Gastrocnemius medialis (tissue), 4 donors: ENCODE measurements at regions not wholly inside any gene's neighbourhood (a gene's known extent, or its start where the extent isn't known, plus 50 kb on each side); places are given as distances from the start of the nearest gene placed in this dataset.

Experiments used
- ATAC-seq, 2 donors: fragments of 150-250 bp; one replicate each; pipeline ENCODE4 v1.9.1; 2016
- DNase-seq, 2 donors: peaks; one replicate each; pipeline ENCODE4 v3.0.0-alpha.2; 2019
- H3K27ac ChIP-seq, 4 donors: fragments of 200-600 bp; sonication (generic); 1 replicate in 1 of 4; 2 replicates in 3 of 4; pipeline ENCODE4 v1.5.1; 2016 to 2018; ENCODE audit warnings: mild to moderate bottlenecking in 2 of 4, moderate library complexity in 1 of 4
- H3K27me3 ChIP-seq, 3 donors: fragments of 200-600 bp; sonication (generic) in 2 of 3; 1 replicate in 1 of 3; 2 replicates in 2 of 3; pipeline versions ENCODE4 v1.5.1 to v1.6.0; 2016 to 2019; ENCODE audit warnings: mild to moderate bottlenecking in 1 of 3, moderate library complexity in 1 of 3
- H3K36me3 ChIP-seq, 2 donors: fragments of 200-600 bp; sonication (generic) in 1 of 2; one replicate each; pipeline ENCODE4 v1.5.1; 2017 to 2018
- H3K4me1 ChIP-seq, 2 donors: fragments of 200-600 bp; sonication (generic) in 1 of 2; one replicate each; pipeline ENCODE4 v1.5.1; 2016 to 2017; ENCODE audit warnings: mild to moderate bottlenecking in 2 of 2
- H3K4me3 ChIP-seq, 4 donors: fragments of 200-600 bp; sonication (generic) in 3 of 4; 1 replicate in 1 of 4; 2 replicates in 3 of 4; pipeline ENCODE4 v1.5.1; 2016 to 2019; ENCODE audit warnings: mild to moderate bottlenecking in 2 of 4
- H3K9me3 ChIP-seq, 3 donors: fragments of 200-600 bp; sonication (generic) in 2 of 3; 1 replicate in 1 of 3; 2 replicates in 2 of 3; pipeline ENCODE4 v1.5.1; 2016 to 2019
- POLR2A ChIP-seq, 2 donors: fragments of 450-650 bp; IDR thresholded peaks; one replicate each; pipeline ENCODE4 v1.6.1; 2017; ENCODE audit warnings: antibody characterized with exemption in 2 of 2, mild to moderate bottlenecking in 2 of 2, moderate library complexity in 2 of 2
- in situ Hi-C, 4 donors: fragments of 200-750 bp; cut with MboI; loops; one replicate each; pipeline versions ENCODE4 v1.15.0 to v1.8.0; 2017; ENCODE audit warnings: low sequenced_read_pairs in 4 of 4
- intact Hi-C: fragments of 100-400 bp; cut with DNase I; formaldehyde crosslinking; loops from one replicate; pipeline ENCODE4 v1.15.1; 2023; ENCODE audit warnings: low total_unique reads
- TF ChIP-seq, protein P1 (sequence below), 5 experiments: fragments of 450-650 bp in 3 of 5; fragments of 200-600 bp in 2 of 5; sonication (generic) in 2 of 5; IDR thresholded peaks in 4 of 5; conservative IDR thresholded peaks in 1 of 5; 1 replicate in 4 of 5; 2 replicates in 1 of 5; pipeline ENCODE4 v1.5.1; 2016 to 2019; ENCODE audit warnings: antibody characterized with exemption in 5 of 5, mild to moderate bottlenecking in 3 of 5, moderate library complexity in 3 of 5

GRCh38 chr15:62927836-62928235, 114.7 kb upstream of the TPM1 start:
- no peak for TF ChIP-seq POLR2A (IDR thresholded peaks at IDR 0.05)
- TF ChIP-seq, protein P1, sequence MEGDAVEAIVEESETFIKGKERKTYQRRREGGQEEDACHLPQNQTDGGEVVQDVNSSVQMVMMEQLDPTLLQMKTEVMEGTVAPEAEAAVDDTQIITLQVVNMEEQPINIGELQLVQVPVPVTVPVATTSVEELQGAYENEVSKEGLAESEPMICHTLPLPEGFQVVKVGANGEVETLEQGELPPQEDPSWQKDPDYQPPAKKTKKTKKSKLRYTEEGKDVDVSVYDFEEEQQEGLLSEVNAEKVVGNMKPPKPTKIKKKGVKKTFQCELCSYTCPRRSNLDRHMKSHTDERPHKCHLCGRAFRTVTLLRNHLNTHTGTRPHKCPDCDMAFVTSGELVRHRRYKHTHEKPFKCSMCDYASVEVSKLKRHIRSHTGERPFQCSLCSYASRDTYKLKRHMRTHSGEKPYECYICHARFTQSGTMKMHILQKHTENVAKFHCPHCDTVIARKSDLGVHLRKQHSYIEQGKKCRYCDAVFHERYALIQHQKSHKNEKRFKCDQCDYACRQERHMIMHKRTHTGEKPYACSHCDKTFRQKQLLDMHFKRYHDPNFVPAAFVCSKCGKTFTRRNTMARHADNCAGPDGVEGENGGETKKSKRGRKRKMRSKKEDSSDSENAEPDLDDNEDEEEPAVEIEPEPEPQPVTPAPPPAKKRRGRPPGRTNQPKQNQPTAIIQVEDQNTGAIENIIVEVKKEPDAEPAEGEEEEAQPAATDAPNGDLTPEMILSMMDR (IDR thresholded peaks at IDR 0.05 in 4 of 5, conservative IDR thresholded peaks at IDR 0.05 in 1 of 5), result no peak
- Histone ChIP-seq H3K9me3 (no peaks in the 10 kb centered on the region), H3K36me3 (no peaks in the 10 kb centered on the region), H3K27me3 (no peaks in the 10 kb centered on the region), H3K4me3 (no peak overlapping the region), H3K27ac (no peak overlapping the region), H3K4me1 (peaks cover 0 to 5% of the 10 kb centered on the region in 2 donors)
- no peak for ATAC-seq
- in situ Hi-C loops (no loop called here), intact Hi-C loops (no loop called here)
- DNase-seq, result no peak

GRCh38 chr15:62928242-62928999, 114.1 kb upstream of the TPM1 start:
- no peak for TF ChIP-seq POLR2A (IDR thresholded peaks at IDR 0.05)
- TF ChIP-seq, protein P1 (IDR thresholded peaks at IDR 0.05 in 4 of 5, conservative IDR thresholded peaks at IDR 0.05 in 1 of 5), result no peak
- no peaks in the 10 kb centered on the region for H3K36me3 ChIP-seq
- no peak overlapping the region for H3K4me3 ChIP-seq
- no peaks in the 10 kb centered on the region for H3K9me3 ChIP-seq
- in situ Hi-C loops, result no loop called here
- intact Hi-C loops, result no loop called here
- ATAC-seq, result no peak
- no peak for DNase-seq
- H3K4me1 ChIP-seq, result peaks cover 0 to 5% of the 10 kb centered on the region in 2 donors
- H3K27ac ChIP-seq, result no peak overlapping the region
- H3K27me3 ChIP-seq, result no peaks in the 10 kb centered on the region

DNA sequence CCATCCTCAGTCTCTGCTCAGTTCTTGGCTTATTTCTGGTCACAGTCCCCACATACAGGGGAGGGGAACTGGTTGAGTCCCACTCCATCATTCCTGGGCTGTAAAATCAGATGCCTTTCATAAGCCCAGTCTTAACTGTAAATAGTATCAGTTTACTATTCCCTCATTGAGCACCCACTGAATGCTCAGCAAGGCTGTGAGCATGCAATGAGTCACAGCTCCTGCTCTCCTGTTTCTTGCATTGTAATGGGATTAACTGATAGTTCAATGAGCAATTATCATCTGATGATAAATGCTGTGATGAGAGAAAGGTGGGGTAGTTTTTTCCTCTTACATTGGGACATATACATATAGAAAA, 113.6 kb upstream of the TPM1 start:
- in situ Hi-C loops, result no loop called here
- TF ChIP-seq, protein P1 (IDR thresholded peaks at IDR 0.05 in 4 of 5, conservative IDR thresholded peaks at IDR 0.05 in 1 of 5), result no peak
- no peak for TF ChIP-seq POLR2A (IDR thresholded peaks at IDR 0.05)

DNA sequence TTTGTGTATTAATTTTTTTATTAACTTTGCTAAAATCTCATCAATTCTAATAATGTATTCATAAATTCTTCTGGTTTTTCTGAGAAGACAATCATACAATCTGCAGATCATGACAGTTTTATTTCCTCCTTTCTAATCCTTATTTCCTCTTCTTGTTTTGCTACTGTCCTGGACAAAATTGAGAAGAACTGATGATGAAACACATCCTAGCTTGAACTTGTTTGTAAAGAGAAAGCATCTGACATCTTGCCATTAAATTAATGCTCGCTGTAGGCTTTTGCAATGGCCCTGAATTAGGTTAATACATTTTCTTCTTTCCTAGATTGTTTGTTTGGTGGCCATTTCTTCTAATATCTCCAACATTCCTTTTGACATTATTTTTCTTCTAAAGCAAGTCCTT, 110.9 kb upstream of the TPM1 start:
- H3K36me3 ChIP-seq, result no peaks in the 10 kb centered on the region
- in situ Hi-C loops (no loop called here), intact Hi-C loops (no loop called here)
- no peaks in the 10 kb centered on the region for H3K9me3 ChIP-seq
- peaks cover 0 to 13% of the 10 kb centered on the region in 2 donors for H3K4me1 ChIP-seq
- TF ChIP-seq, protein P1 (IDR thresholded peaks at IDR 0.05 in 4 of 5, conservative IDR thresholded peaks at IDR 0.05 in 1 of 5), result no peak
- no peak for TF ChIP-seq POLR2A (IDR thresholded peaks at IDR 0.05)
- H3K4me3 ChIP-seq, result no peak overlapping the region
- ATAC-seq (no peak), DNase-seq (no peak)
- H3K27ac ChIP-seq, result no peak overlapping the region
- no peaks in the 10 kb centered on the region for H3K27me3 ChIP-seq

More for the DNA sequence above, 113.6 kb upstream of the TPM1 start:
- DNase-seq, result no peak
- no peaks in the 10 kb centered on the region for H3K9me3 ChIP-seq
- no peak overlapping the region for H3K4me3 ChIP-seq
- H3K36me3 ChIP-seq, result no peaks in the 10 kb centered on the region
- H3K27me3 ChIP-seq, result no peaks in the 10 kb centered on the region
- intact Hi-C loops, result no loop called here
- no peak for ATAC-seq
- H3K27ac ChIP-seq, result no peak overlapping the region
- H3K4me1 ChIP-seq, result no peaks in the 10 kb centered on the region

DNA sequence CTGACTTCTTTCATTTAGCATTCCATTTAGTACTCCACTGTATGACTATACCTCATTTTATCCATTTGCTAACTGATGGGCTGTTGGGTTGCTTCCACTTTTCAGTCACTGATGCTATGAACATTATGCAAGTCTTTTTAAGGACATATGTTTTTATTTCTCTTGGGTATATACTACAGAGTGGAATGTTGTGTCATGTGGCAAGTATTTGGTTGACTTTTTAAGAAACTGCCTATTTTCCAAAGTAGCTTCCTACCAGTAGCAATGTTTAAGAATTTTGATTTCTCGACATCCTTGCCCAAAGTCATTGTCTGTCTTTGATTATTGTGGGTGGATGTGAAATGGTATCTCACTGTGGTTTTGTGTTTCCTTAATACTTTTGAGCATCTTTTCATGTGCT, 110.1 kb upstream of the TPM1 start:
- Histone ChIP-seq H3K9me3 (no peaks in the 10 kb centered on the region), H3K4me3 (no peak overlapping the region), H3K36me3 (no peaks in the 10 kb centered on the region), H3K27ac (no peak overlapping the region), H3K27me3 (no peaks in the 10 kb centered on the region), H3K4me1 (peaks cover 0 to 13% of the 10 kb centered on the region in 2 donors)
- in situ Hi-C loops (no loop called here), intact Hi-C loops (no loop called here)
- DNase-seq (no peak), ATAC-seq (no peak)
- TF ChIP-seq, protein P1 (IDR thresholded peaks at IDR 0.05 in 4 of 5, conservative IDR thresholded peaks at IDR 0.05 in 1 of 5), result no peak
- no peak for TF ChIP-seq POLR2A (IDR thresholded peaks at IDR 0.05)
